ENCODE measurements at regions not wholly inside any gene's neighbourhood (a gene's known extent, or its start where the extent isn't known, plus 50 kb on each side); places are given as distances from the start of the nearest gene placed in this dataset.

DNA sequence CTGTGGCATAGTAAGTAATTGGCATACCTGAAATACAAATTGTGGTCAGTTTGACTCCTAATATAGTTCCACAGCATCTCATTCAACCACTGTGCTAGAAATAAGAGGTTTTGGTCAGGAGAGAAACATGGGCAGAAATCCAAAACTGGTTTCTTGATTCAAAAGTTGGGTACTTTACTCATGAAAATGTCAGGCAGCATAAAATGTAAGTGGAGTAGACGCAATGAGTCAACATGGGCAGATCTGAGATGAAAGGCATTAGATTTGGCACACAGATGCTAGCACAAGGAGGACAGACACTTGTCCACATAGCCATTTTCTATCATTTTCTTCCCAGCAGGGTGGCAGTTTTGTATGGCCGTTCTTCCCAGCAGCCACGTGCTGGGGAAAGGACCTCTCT lies 255.8 kb upstream of the CDIN1 start:
- TF ChIP-seq, protein P1, sequence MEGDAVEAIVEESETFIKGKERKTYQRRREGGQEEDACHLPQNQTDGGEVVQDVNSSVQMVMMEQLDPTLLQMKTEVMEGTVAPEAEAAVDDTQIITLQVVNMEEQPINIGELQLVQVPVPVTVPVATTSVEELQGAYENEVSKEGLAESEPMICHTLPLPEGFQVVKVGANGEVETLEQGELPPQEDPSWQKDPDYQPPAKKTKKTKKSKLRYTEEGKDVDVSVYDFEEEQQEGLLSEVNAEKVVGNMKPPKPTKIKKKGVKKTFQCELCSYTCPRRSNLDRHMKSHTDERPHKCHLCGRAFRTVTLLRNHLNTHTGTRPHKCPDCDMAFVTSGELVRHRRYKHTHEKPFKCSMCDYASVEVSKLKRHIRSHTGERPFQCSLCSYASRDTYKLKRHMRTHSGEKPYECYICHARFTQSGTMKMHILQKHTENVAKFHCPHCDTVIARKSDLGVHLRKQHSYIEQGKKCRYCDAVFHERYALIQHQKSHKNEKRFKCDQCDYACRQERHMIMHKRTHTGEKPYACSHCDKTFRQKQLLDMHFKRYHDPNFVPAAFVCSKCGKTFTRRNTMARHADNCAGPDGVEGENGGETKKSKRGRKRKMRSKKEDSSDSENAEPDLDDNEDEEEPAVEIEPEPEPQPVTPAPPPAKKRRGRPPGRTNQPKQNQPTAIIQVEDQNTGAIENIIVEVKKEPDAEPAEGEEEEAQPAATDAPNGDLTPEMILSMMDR (IDR thresholded peaks at IDR 0.05), result no peak
- no peak for TF ChIP-seq POLR2A (IDR thresholded peaks at IDR 0.05)

Data from esophagus squamous epithelium (tissue), 4 donors.